OCI-LY1 (cell line): ENCODE measurements at regions not wholly inside any gene's neighbourhood (a gene's known extent, or its start where the extent isn't known, plus 50 kb on each side); places are given as distances from the start of the nearest gene placed in this dataset.

Experiments
- H2AFZ ChIP-seq: fragments of 200-600 bp; sonication (generic), shearing (Covaris generic); 2 replicates; pipeline ENCODE4 v1.6.0; 2014; ENCODE audit warnings: antibody characterized with exemption, mild to moderate bottlenecking, low read length
- H3F3A ChIP-seq: fragments of 200-600 bp; sonication (generic), shearing (Covaris generic); 2 replicates; pipeline ENCODE4 v1.6.0; 2014; ENCODE audit warnings: mild to moderate bottlenecking, antibody characterized with exemption, low read length, moderate library complexity; ENCODE audit not compliant: insufficient read depth
- H3K27ac ChIP-seq: fragments of 200-600 bp; sonication (generic); 2 replicates; pipeline ENCODE4 v1.5.1; 2014; ENCODE audit warnings: low read length, mixed run types, mild to moderate bottlenecking, low read depth; ENCODE audit not compliant: poor library complexity, severe bottlenecking
- H3K27me3 ChIP-seq: fragments of 200-600 bp; sonication (generic); 2 replicates; pipeline ENCODE4 v1.6.0; 2014; ENCODE audit warnings: antibody characterized with exemption, mild to moderate bottlenecking, low read length, moderate library complexity; ENCODE audit not compliant: insufficient read depth
- H3K36me3 ChIP-seq: fragments of 200-600 bp; sonication (generic); 2 replicates; pipeline ENCODE4 v1.6.1; 2014; ENCODE audit warnings: mild to moderate bottlenecking, antibody characterized with exemption, low read length, moderate library complexity, mixed read lengths; ENCODE audit not compliant: insufficient read depth
- H3K4me1 ChIP-seq: fragments of 200-600 bp; sonication (generic); 2 replicates; pipeline ENCODE4 v1.5.1; 2014; ENCODE audit warnings: mild to moderate bottlenecking, low read length, moderate library complexity; ENCODE audit not compliant: insufficient read depth, severe bottlenecking
- H3K4me2 ChIP-seq: fragments of 200-600 bp; sonication (generic), shearing (Covaris generic); 2 replicates; pipeline ENCODE4 v1.6.1; 2014; ENCODE audit warnings: low read length
- H3K4me3 ChIP-seq: fragments of 200-600 bp; sonication (generic); 2 replicates; pipeline ENCODE4 v1.5.1; 2014; ENCODE audit warnings: low read length, low read depth, mild to moderate bottlenecking, mixed read lengths; ENCODE audit not compliant: poor library complexity, severe bottlenecking
- H3K79me2 ChIP-seq: fragments of 200-600 bp; shearing (Covaris generic); 2 replicates; pipeline ENCODE4 v1.6.1; 2016; ENCODE audit warnings: mixed run types, low read length, mixed read lengths; ENCODE audit not compliant: insufficient read depth
- H3K9ac ChIP-seq: fragments of 200-600 bp; sonication (generic), shearing (Covaris generic); 2 replicates; pipeline ENCODE4 v1.6.1; 2014; ENCODE audit warnings: mild to moderate bottlenecking, low read length, mixed read lengths
- H3K9me2 ChIP-seq: fragments of 200-600 bp; sonication (generic), shearing (Covaris generic); 2 replicates; pipeline ENCODE4 v1.6.1; 2014; ENCODE audit warnings: low read depth, mild to moderate bottlenecking, low read length, mixed read lengths
- H3K9me3 ChIP-seq: fragments of 200-600 bp; shearing (Covaris generic); 2 replicates; pipeline ENCODE4 v1.6.1; 2014; ENCODE audit warnings: low read length, mixed read lengths
- H4K20me1 ChIP-seq: fragments of 200-600 bp; sonication (generic), shearing (Covaris generic); 2 replicates; pipeline ENCODE4 v1.6.0; 2016; ENCODE audit warnings: mild to moderate bottlenecking, low read length; ENCODE audit not compliant: insufficient read depth
- CTCF ChIP-seq: fragments of 200-600 bp; sonication (generic), shearing (Covaris generic); IDR thresholded peaks from 2 replicates; pipeline ENCODE4 v1.5.1; 2017; ENCODE audit warnings: mild to moderate bottlenecking, antibody characterized with exemption, low read length, moderate library complexity, mixed read lengths
- EZH2 ChIP-seq: fragments of 200-600 bp; sonication (generic), shearing (Covaris generic); IDR thresholded peaks from 2 replicates; pipeline ENCODE4 v1.8.0; 2017; ENCODE audit warnings: borderline replicate concordance, mixed run types, mild to moderate bottlenecking, antibody characterized with exemption, low read length, moderate library complexity, mixed read lengths

DNA sequence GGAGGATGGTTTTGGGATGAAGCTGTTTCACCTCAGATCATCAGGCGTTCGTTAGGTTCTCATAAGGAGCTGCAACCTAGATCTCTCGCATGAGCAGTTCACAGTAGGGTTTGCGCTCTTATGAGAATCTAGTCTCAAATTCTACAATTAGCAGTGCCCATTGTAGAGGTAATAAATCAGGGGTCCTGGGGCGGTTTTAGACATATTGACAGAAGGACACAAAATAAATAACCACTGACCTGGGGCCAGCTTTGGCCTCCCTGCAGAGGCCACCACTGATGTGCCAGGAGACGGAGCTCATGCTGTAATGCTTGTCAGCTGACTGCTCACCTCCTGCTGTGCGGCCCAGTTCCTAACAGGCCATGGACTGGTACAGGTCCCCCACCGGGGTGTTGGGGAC lies 67.6 kb upstream of the SPATA31D4 start:
- no peak overlapping the region for H2AFZ ChIP-seq
- H3K9me2 ChIP-seq = no peaks in the 10 kb centered on the region
- H3K4me1 ChIP-seq = no peaks in the 10 kb centered on the region
- H3K4me2 ChIP-seq = no peak overlapping the region
- no peak overlapping the region for H3K4me3 ChIP-seq
- no peaks in the 10 kb centered on the region for H3K79me2 ChIP-seq
- no peaks in the 10 kb centered on the region for H4K20me1 ChIP-seq
- TF ChIP-seq CTCF = no peak
- TF ChIP-seq EZH2 = no peak
- no peaks in the 10 kb centered on the region for H3K9me3 ChIP-seq
- no peak overlapping the region for H3K27ac ChIP-seq
- no peak overlapping the region for H3K9ac ChIP-seq
- H3F3A ChIP-seq = no peaks in the 10 kb centered on the region
- no peaks in the 10 kb centered on the region for H3K27me3 ChIP-seq
- no peaks in the 10 kb centered on the region; the same call in 1 of the 2 replicates for H3K36me3 ChIP-seq

GRCh38 chr9:81861644-81862043 lies 66.6 kb upstream of the SPATA31D4 start:
- TF ChIP-seq CTCF (no peak), EZH2 (no peak)
- no peak overlapping the region for H2AFZ ChIP-seq
- H3K4me2 ChIP-seq = no peak overlapping the region
- no peaks in the 10 kb centered on the region for H3K9me3 ChIP-seq
- H3K4me3 ChIP-seq = no peak overlapping the region
- no peaks in the 10 kb centered on the region for H3K79me2 ChIP-seq
- H3K4me1 ChIP-seq = no peaks in the 10 kb centered on the region
- H3K27ac ChIP-seq = no peak overlapping the region
- H3K36me3 ChIP-seq = no peaks in the 10 kb centered on the region; the same call in 1 of the 2 replicates
- H3F3A ChIP-seq = no peaks in the 10 kb centered on the region
- H3K9ac ChIP-seq = no peak overlapping the region
- no peaks in the 10 kb centered on the region for H3K27me3 ChIP-seq
- no peaks in the 10 kb centered on the region for H4K20me1 ChIP-seq
- no peaks in the 10 kb centered on the region for H3K9me2 ChIP-seq

- no peaks in the 10 kb centered on the region for H4K20me1 ChIP-seq
- no peaks in the 10 kb centered on the region for H3K79me2 ChIP-seq
- TF ChIP-seq CTCF (no peak), EZH2 (no peak)
- no peak overlapping the region for H3K4me2 ChIP-seq
- H3K9me3 ChIP-seq = no peaks in the 10 kb centered on the region
- no peaks in the 10 kb centered on the region for H3F3A ChIP-seq
- H3K4me1 ChIP-seq = no peaks in the 10 kb centered on the region
- no peak overlapping the region for H3K4me3 ChIP-seq
- no peak overlapping the region for H3K27ac ChIP-seq
- H3K9ac ChIP-seq = no peak overlapping the region
- H3K27me3 ChIP-seq = no peaks in the 10 kb centered on the region
- H3K9me2 ChIP-seq = no peaks in the 10 kb centered on the region
- H2AFZ ChIP-seq = no peak overlapping the region
- no peaks in the 10 kb centered on the region; the same call in 1 of the 2 replicates for H3K36me3 ChIP-seq
Observed at GRCh38 chr9:81868145-81868544, 60.1 kb upstream of the SPATA31D4 start.
